NT2/D1 (cell line): ENCODE measurements at regions not wholly inside any gene's neighbourhood (a gene's known extent, or its start where the extent isn't known, plus 50 kb on each side); places are given as distances from the start of the nearest gene placed in this dataset.

Experiments
- SUZ12 ChIP-seq: IDR thresholded peaks from 2 replicates; pipeline ENCODE4 v1.6.1; 2011; ENCODE audit not compliant: insufficient read length, insufficient read depth; ENCODE audit errors: extremely low read depth
- YY1 ChIP-seq: IDR thresholded peaks from 2 replicates; pipeline ENCODE4 v1.6.1; 2011; ENCODE audit not compliant: insufficient read length, insufficient read depth
- ZNF274 ChIP-seq: IDR thresholded peaks from 2 replicates; pipeline ENCODE4 v1.6.1; 2011; ENCODE audit warnings: mild to moderate bottlenecking, low read depth, low read length

GRCh38 chr13:22821589-22821988 lies 359.2 kb upstream of the SGCG start:
- TF ChIP-seq SUZ12: no peak
- no peak for TF ChIP-seq YY1
- no peak for TF ChIP-seq ZNF274
